ENCODE measurements at regions not wholly inside any gene's neighbourhood (a gene's known extent, or its start where the extent isn't known, plus 50 kb on each side); places are given as distances from the start of the nearest gene placed in this dataset.
"Not testable (repeated sequence)": the region's sequence is repeated elsewhere in the genome, so short reads cannot be mapped to it uniquely, and the experiment has no call there.

GRCh38 chr5:101653996-101654395, 642.1 kb downstream of the SLCO4C1 start:
- H3K9me3 ChIP-seq (ENCODE audit: low read depth), result no peaks in the 10 kb centered on the region
- no peak for TF ChIP-seq CTCF (IDR thresholded peaks at IDR 0.05; ENCODE audit: low read depth, low read length)
- no peaks in the 10 kb centered on the region for H3K27me3 ChIP-seq

GRCh38 chr5:101647861-101648260, 648.2 kb downstream of the SLCO4C1 start:
- TF ChIP-seq CTCF (IDR thresholded peaks at IDR 0.05; ENCODE audit: low read depth, low read length), result no peak
- no peaks in the 10 kb centered on the region for H3K4me1 ChIP-seq (ENCODE audit: low read depth)
- no peaks in the 10 kb centered on the region for H3K9me3 ChIP-seq (ENCODE audit: low read depth)
- H3K4me3 ChIP-seq, result no peak overlapping the region
- DNase-seq (ENCODE audit: low read depth in 1 of 2, low spot score in 1 of 2), result no peak
- no peaks in the 10 kb centered on the region for H3K27me3 ChIP-seq
- H3K36me3 ChIP-seq, result no peaks in the 10 kb centered on the region
- H3K27ac ChIP-seq, result no peak overlapping the region

More at GRCh38 chr5:101653996-101654395, 642.1 kb downstream of the SLCO4C1 start:
- Histone ChIP-seq H3K27ac (no peak overlapping the region), H3K4me1 (ENCODE audit: low read depth) (no peaks in the 10 kb centered on the region), H3K36me3 (no peaks in the 10 kb centered on the region), H3K4me3 (no peak overlapping the region)
- no peak for DNase-seq (ENCODE audit: low read depth in 1 of 2, low spot score in 1 of 2)

GRCh38 chr5:101643794-101644193, 652.3 kb downstream of the SLCO4C1 start:
- no peaks in the 10 kb centered on the region for H3K36me3 ChIP-seq
- H3K9me3 ChIP-seq (ENCODE audit: low read depth), result no peaks in the 10 kb centered on the region
- no peaks in the 10 kb centered on the region for H3K4me1 ChIP-seq (ENCODE audit: low read depth)
- no peaks in the 10 kb centered on the region for H3K27me3 ChIP-seq
- H3K27ac ChIP-seq, result no peak overlapping the region
- no peak for DNase-seq (ENCODE audit: low read depth in 1 of 2, low spot score in 1 of 2)
- no peak overlapping the region for H3K4me3 ChIP-seq
- TF ChIP-seq CTCF (IDR thresholded peaks at IDR 0.05; ENCODE audit: low read depth, low read length), result no peak

- Histone ChIP-seq H3K4me1 (ENCODE audit: low read depth) (no peaks in the 10 kb centered on the region), H3K27me3 (no peaks in the 10 kb centered on the region), H3K9me3 (ENCODE audit: low read depth) (no peaks in the 10 kb centered on the region), H3K36me3 (no peaks in the 10 kb centered on the region), H3K4me3 (no peak overlapping the region), H3K27ac (no peak overlapping the region)
- TF ChIP-seq CTCF (IDR thresholded peaks at IDR 0.05; ENCODE audit: low read depth, low read length), result no peak
- DNase-seq (ENCODE audit: low read depth in 1 of 2, low spot score in 1 of 2), result no peak
Measured at GRCh38 chr5:101637599-101637998, 658.5 kb downstream of the SLCO4C1 start.

- H3K4me1 ChIP-seq (ENCODE audit: low read depth); H3K36me3 ChIP-seq; H3K4me3 ChIP-seq; H3K9me3 ChIP-seq (ENCODE audit: low read depth); H3K27ac ChIP-seq; H3K27me3 ChIP-seq; DNase-seq (ENCODE audit: low read depth in 1 of 2, low spot score in 1 of 2): not testable (repeated sequence)
Measured at GRCh38 chr5:101627770-101628169, 668.3 kb downstream of the SLCO4C1 start.

- no peaks in the 10 kb centered on the region for H3K4me1 ChIP-seq (ENCODE audit: low read depth)
- H3K36me3 ChIP-seq, result no peaks in the 10 kb centered on the region
- no peak for DNase-seq (ENCODE audit: low read depth in 1 of 2, low spot score in 1 of 2)
- no peak overlapping the region for H3K4me3 ChIP-seq
- no peak overlapping the region for H3K27ac ChIP-seq
- H3K9me3 ChIP-seq (ENCODE audit: low read depth), result no peaks in the 10 kb centered on the region
- TF ChIP-seq CTCF (IDR thresholded peaks at IDR 0.05; ENCODE audit: low read depth, low read length), result no peak
- H3K27me3 ChIP-seq, result no peaks in the 10 kb centered on the region
Measured at GRCh38 chr5:101626572-101626971, 669.5 kb downstream of the SLCO4C1 start.

Measured in cardiac muscle cell (in vitro differentiated cells and primary cell).